Activated CD4-positive, alpha-beta T cell treated with anti-CD3 and anti-CD28 coated beads, Interleukin-2, amount 50 U/mL, for 16 hours (primary cell): ENCODE measurements at regions not wholly inside any gene's neighbourhood (a gene's known extent, or its start where the extent isn't known, plus 50 kb on each side); places are given as distances from the start of the nearest gene placed in this dataset.

Experiments used
- DNase-seq: peaks from one replicate; pipeline ENCODE4 v3.0.0-alpha.2; 2020

GRCh38 chrX:8868070-8868773 is 67.0 kb upstream of the FAM9A start:
- DNase-seq, result no peak

- DNase-seq, result no peak
Measured at GRCh38 chrX:8867406-8867805, 66.2 kb upstream of the FAM9A start.

GRCh38 chrX:8864161-8864560 is 63.0 kb upstream of the FAM9A start:
- no peak for DNase-seq

- no peak for DNase-seq
Measured at GRCh38 chrX:8861908-8862307, 60.7 kb upstream of the FAM9A start.

- DNase-seq, result no peak
Measured at GRCh38 chrX:8851231-8851886, 50.2 kb upstream of the FAM9A start.
